Adrenal gland (tissue), 9 donors: ENCODE measurements at regions not wholly inside any gene's neighbourhood (a gene's known extent, or its start where the extent isn't known, plus 50 kb on each side); places are given as distances from the start of the nearest gene placed in this dataset.

Experiments
- DNase-seq, 7 donors: peaks; one replicate each; pipeline ENCODE4 v3.0.0-alpha.2; 2019 to 2020
- H3K27ac ChIP-seq, 5 donors: fragments of 200-600 bp; sonication (generic) in 4 of 5; 1 replicate in 3 of 5; 2 replicates in 2 of 5; pipeline versions ENCODE4 v1.5.1 to v1.8.0; 2016 to 2020; ENCODE audit warnings: mild to moderate bottlenecking in 1 of 5
- H3K27me3 ChIP-seq: fragments of 200-600 bp; 2 replicates; pipeline ENCODE4 v1.8.0; 2021
- H3K36me3 ChIP-seq, 2 donors: fragments of 200-600 bp; replicated peaks in 1 of 2; 1 replicate in 1 of 2; 2 replicates in 1 of 2; pipeline versions ENCODE4 v1.5.1 to v1.8.0; 2018 to 2022
- H3K4me1 ChIP-seq, 2 donors: fragments of 200-600 bp; replicated peaks in 1 of 2; 1 replicate in 1 of 2; 2 replicates in 1 of 2; pipeline versions ENCODE4 v1.5.1 to v1.8.0; 2018 to 2021
- H3K4me3 ChIP-seq, 4 donors: fragments of 200-600 bp; sonication (generic) in 3 of 4; one replicate each; pipeline ENCODE4 v1.5.1; 2016 to 2018
- H3K9me3 ChIP-seq, 3 donors: fragments of 200-600 bp; sonication (generic) in 1 of 3; replicated peaks in 1 of 3; 1 replicate in 2 of 3; 2 replicates in 1 of 3; pipeline versions ENCODE4 v1.5.1 to v1.8.0; 2016 to 2021
- POLR2A ChIP-seq, 2 donors: fragments of 450-650 bp; IDR thresholded peaks; one replicate each; pipeline ENCODE4 v1.6.1; 2017; ENCODE audit warnings: antibody characterized with exemption in 2 of 2, mild to moderate bottlenecking in 2 of 2, moderate library complexity in 1 of 2
- WGBS, 4 donors: extraction: QIAGEN DNeasy Blood & Tissue Kit in 2 of 4; methylation state at CpG; one replicate each; pipeline versions ENCODE4 v1.1.5 to v1.1.7; 2013 to 2017; 5-methylcytosine and 5-hydroxymethylcytosine counted together
- intact Hi-C, 2 donors: fragments of 100-400 bp; cut with DNase I; formaldehyde crosslinking; loops; one replicate each; pipeline versions ENCODE4 v1.14.1 to v1.15.0; 2022 to 2023
- TF ChIP-seq, protein P1 (sequence below), 6 experiments: fragments of 450-650 bp in 4 of 6; fragments of 200-600 bp in 2 of 6; sonication (generic) in 1 of 6; IDR thresholded peaks; 1 replicate in 5 of 6; 2 replicates in 1 of 6; pipeline versions ENCODE4 v1.5.1 to v1.8.0; 2016 to 2021; ENCODE audit warnings: antibody characterized with exemption in 6 of 6, mild to moderate bottlenecking in 2 of 6, moderate library complexity in 1 of 6
- donor health status: healthy with polysubstance abuse.
- donor health status: Bipolar disorder and iron deficiency.
- donor health status: DM: yes; HTN: yes; CAD: no.
- donor health status: DM: no; HTN: no; CAD: no.
- donor health status: DM: no; HTN: no; CAD: no.

DNA sequence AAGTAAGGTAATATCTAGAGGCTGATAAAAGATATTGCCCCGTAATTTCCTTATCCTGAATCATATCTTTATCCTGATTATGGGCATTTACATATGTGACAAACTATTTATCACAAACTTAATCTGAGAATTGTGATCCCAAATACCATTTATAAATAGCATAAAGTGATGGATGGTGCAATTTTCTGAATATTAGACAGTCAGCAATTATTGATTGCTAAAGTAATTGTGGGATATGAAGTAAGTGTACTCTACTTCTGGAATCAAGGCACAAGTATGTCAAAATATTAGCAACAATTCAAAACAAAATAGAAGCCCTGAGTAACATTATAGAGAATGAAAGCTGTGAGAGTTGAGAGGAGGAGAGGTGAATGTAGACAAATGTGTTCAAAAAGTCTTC lies 361.9 kb upstream of the CDH6 start:
- no peak overlapping the region for H3K4me3 ChIP-seq
- H3K36me3 ChIP-seq = no peaks in the 10 kb centered on the region
- WGBS, 4 donors = 36 to 63% (median 57%) methylated on average over 1 of the region's 1 CpG
- no peak for DNase-seq
- H3K27ac ChIP-seq = no peak overlapping the region
- TF ChIP-seq, protein P1, sequence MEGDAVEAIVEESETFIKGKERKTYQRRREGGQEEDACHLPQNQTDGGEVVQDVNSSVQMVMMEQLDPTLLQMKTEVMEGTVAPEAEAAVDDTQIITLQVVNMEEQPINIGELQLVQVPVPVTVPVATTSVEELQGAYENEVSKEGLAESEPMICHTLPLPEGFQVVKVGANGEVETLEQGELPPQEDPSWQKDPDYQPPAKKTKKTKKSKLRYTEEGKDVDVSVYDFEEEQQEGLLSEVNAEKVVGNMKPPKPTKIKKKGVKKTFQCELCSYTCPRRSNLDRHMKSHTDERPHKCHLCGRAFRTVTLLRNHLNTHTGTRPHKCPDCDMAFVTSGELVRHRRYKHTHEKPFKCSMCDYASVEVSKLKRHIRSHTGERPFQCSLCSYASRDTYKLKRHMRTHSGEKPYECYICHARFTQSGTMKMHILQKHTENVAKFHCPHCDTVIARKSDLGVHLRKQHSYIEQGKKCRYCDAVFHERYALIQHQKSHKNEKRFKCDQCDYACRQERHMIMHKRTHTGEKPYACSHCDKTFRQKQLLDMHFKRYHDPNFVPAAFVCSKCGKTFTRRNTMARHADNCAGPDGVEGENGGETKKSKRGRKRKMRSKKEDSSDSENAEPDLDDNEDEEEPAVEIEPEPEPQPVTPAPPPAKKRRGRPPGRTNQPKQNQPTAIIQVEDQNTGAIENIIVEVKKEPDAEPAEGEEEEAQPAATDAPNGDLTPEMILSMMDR (IDR thresholded peaks at IDR 0.05) = no peak
- no peak for TF ChIP-seq POLR2A (IDR thresholded peaks at IDR 0.05)
- intact Hi-C loops = no loop called here
- H3K9me3 ChIP-seq = no peaks in the 10 kb centered on the region
- H3K27me3 ChIP-seq = no peaks in the 10 kb centered on the region
- no peaks in the 10 kb centered on the region for H3K4me1 ChIP-seq

DNA sequence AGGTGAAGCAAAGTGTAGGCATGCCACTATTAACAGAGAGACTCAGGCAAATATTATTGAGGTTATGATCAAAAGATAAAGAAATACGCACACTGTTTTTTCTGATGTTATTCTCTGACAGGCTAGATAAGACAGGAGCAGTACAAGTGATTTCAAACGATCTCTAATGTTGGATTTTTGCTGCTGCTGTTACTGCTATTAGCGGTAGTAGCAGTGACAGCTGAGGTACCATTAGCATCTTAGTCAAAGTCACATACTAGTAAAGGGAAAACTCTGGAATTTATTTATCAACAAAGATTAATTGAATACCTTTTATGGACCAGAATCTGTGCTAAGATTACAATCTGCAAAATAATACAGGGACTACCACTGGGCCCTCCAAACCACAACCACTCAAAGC lies 362.4 kb upstream of the CDH6 start:
- H3K9me3 ChIP-seq = no peaks in the 10 kb centered on the region
- no peaks in the 10 kb centered on the region for H3K4me1 ChIP-seq
- H3K27me3 ChIP-seq = no peaks in the 10 kb centered on the region
- H3K4me3 ChIP-seq = no peak overlapping the region
- no peaks in the 10 kb centered on the region for H3K36me3 ChIP-seq
- WGBS, 4 donors = 46 to 63% (median 57%) methylated on average over 3 of the region's 3 CpGs
- no peak overlapping the region for H3K27ac ChIP-seq
- no peak for DNase-seq
- TF ChIP-seq POLR2A (IDR thresholded peaks at IDR 0.05) = no peak
- TF ChIP-seq, protein P1 (IDR thresholded peaks at IDR 0.05) = no peak
- intact Hi-C loops = no loop called here

DNA sequence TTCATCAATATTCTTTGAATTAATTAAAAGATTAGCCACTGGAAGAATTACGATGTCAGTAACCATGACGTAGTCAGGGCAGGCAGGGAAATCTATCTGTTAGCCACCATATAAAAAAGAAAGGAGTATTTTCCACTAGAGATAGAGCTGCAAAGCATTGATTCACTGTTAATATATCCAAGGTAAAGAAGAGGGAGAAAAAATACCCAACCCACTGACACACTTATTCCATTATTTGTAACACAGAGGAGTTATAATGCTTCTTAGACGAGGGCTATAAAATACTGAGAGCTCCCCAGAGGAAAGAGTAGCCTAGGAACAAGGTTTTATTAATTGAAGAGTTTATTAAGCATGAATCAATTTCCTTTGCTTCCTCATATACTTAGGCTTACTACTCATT lies 382.2 kb upstream of the CDH6 start:
- 75 to 86% (median 80%) methylated on average over 3 of the region's 3 CpGs for WGBS, 4 donors
- no peak for DNase-seq
- Histone ChIP-seq H3K27me3 (no peaks in the 10 kb centered on the region), H3K36me3 (no peaks in the 10 kb centered on the region), H3K4me1 (no peaks in the 10 kb centered on the region), H3K4me3 (no peak overlapping the region), H3K9me3 (no peaks in the 10 kb centered on the region), H3K27ac (no peak overlapping the region)
- intact Hi-C loops = no loop called here
- TF ChIP-seq, protein P1 (IDR thresholded peaks at IDR 0.05) = no peak
- no peak for TF ChIP-seq POLR2A (IDR thresholded peaks at IDR 0.05)

DNA sequence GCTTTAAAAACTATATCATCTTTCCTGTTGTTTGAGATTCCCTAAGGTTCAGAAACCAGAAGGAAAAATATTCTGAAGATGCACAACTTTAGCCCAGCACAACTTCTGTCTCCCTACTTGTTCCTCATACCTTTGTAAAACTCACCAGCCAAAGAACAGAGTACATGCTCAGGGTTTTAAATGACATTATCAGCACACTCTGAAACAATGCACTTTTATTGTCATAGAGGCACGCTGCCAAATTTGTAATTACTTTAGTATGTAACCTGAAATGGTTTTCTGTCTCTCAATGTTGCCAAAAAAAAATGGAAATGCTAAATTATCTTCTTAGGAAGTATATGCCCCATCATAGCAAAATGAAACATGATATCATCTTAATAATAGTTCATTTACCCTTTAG lies 383.6 kb upstream of the CDH6 start:
- DNase-seq = no peak
- no peaks in the 10 kb centered on the region for H3K9me3 ChIP-seq
- no peaks in the 10 kb centered on the region for H3K36me3 ChIP-seq
- no peak overlapping the region for H3K27ac ChIP-seq
- intact Hi-C loops = no loop called here
- no peak for TF ChIP-seq POLR2A (IDR thresholded peaks at IDR 0.05)
- TF ChIP-seq, protein P1 (IDR thresholded peaks at IDR 0.05) = no peak
- 63 to 86% (median 73%) methylated on average over 1 of the region's 1 CpG for WGBS, 4 donors
- H3K4me1 ChIP-seq = no peaks in the 10 kb centered on the region
- H3K4me3 ChIP-seq = no peak overlapping the region
- no peaks in the 10 kb centered on the region for H3K27me3 ChIP-seq
